ENCODE measurements at regions not wholly inside any gene's neighbourhood (a gene's known extent, or its start where the extent isn't known, plus 50 kb on each side); places are given as distances from the start of the nearest gene placed in this dataset.
"Not testable (repeated sequence)": the region's sequence is repeated elsewhere in the genome, so short reads cannot be mapped to it uniquely, and the experiment has no call there.

GRCh38 chr1:30185809-30186208, 537.6 kb downstream of the MATN1 start:
- no peak for DNase-seq (ENCODE audit: insufficient read length, low spot score)
- no peak for FAIRE-seq

DNA sequence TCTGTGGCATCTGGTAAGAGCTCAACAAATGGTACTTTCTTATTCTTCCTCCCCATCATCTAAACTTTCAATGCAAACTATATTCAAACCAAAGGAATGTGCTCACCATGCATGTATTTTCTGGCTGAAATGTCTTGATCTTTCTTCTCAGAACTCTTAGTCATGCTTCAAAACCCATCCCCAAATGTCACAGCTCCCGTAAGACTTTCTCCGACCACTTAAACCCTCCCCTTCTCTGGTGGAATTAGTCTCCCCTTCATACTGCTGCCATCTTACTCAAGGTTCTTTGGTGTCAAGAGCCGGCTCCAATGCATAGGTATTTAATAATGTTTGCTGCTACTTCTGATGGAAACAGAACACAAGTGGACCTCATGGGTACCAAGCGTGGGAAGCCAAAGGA, 538.1 kb downstream of the MATN1 start:
- DNase-seq (ENCODE audit: insufficient read length, low spot score), result no peak
- no peak for FAIRE-seq

DNA sequence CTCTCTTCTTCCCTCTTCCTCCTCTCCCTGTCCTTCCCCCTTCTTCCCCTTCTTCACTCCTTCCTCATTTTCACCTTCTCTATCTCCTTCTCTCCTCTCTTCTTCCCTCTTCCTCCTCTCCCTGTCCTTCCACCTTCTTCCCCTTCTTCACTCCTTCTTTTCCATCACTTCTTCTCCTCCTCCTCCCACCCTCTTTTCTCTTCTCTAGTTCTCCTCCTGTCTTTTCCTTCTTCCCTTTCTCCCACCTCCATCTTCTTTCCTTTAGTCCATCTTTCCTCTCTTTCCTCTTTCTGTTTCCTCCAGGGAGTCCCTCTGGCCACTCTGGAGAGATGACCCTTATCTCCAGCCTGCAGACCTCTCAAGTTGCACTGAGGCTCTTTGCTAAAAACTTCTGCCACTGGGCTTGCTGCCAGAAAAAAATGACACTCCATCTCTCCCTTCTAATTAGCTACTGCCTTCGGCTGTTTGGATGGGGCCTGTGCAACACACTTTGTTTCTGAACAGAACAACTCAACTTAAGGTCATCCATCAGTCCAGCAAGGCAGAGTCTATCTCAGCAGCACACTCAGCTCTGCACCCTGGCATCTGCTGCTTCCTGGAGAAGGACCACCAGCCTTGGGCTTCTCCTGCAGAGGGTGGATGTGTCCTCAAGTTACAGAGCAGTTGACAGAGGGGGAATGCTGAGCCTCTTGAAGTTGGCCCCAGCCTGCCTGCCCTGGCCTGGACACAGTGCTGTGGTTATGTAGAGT, 538.8 kb downstream of the MATN1 start:
- FAIRE-seq, result no peak
- DNase-seq (ENCODE audit: insufficient read length, low spot score), result no peak

DNA sequence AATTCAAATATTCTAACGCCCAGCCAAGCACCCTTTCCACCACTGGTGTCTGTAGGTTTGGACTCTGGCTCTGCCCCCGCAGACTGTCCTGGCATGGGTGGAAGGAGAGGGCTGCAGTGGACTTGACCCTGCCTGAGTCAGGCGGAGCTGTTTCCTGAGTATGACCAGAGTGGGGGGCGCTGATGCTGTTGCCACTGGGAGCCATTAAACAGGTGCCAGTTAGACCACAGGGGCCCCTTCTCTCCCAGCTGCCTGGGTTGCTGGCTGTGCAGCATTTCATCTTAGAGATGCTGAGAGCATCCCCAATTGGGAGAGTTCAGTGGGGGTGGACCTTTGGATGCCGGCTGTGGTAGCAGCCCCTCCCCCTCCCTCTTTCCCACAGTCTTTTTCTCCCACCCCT, 539.5 kb downstream of the MATN1 start:
- DNase-seq (ENCODE audit: insufficient read length, low spot score) (no peak), FAIRE-seq (no peak)

GRCh38 chr1:30183006-30183405, 540.4 kb downstream of the MATN1 start:
- no peak for DNase-seq (ENCODE audit: insufficient read length, low spot score)
- no peak for FAIRE-seq

- FAIRE-seq (no peak), DNase-seq (ENCODE audit: insufficient read length, low spot score) (no peak)
Observed at GRCh38 chr1:30179942-30180543, 543.3 kb downstream of the MATN1 start.

DNA sequence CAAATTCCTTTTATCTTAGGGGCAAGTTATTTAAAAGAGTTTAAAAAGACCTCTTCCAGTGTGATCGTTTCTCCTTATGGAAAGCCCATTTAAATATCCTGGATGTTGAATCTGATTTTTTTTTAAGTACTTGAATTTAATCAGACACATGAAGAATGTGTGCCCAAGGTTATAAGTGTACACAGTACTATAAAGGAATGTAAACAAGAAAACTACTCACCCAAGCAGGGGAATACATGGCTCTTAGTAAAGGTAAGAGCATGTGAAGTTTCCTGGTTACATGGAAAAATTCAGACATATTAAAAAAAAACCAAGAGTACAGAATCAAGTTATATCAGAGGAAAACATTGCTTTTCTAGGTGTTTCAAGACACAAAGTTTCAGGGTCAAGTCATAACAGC, 546.9 kb downstream of the MATN1 start:
- no peak for DNase-seq (ENCODE audit: insufficient read length, low spot score)
- no peak for FAIRE-seq

DNA sequence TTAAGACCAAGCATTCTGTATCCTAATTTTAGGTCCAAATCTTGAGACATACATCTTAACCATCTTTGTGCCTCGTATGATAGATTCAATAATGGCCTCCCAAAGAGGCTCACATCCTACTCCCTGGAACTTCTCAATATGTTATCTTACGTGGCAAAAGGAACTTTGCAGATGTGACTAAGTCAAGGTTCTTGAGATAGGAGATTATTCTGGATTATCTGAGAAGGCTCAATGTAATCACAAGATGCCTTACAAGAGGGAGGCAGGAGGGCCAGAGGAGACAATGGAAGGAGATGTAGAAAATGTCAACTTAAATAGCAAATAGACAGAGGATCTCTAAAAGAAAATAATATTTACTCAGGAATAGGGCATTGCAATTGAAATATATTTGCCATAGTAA, 548.9 kb downstream of the MATN1 start:
- FAIRE-seq, result no peak
- no peak for DNase-seq (ENCODE audit: insufficient read length, low spot score)

DNA sequence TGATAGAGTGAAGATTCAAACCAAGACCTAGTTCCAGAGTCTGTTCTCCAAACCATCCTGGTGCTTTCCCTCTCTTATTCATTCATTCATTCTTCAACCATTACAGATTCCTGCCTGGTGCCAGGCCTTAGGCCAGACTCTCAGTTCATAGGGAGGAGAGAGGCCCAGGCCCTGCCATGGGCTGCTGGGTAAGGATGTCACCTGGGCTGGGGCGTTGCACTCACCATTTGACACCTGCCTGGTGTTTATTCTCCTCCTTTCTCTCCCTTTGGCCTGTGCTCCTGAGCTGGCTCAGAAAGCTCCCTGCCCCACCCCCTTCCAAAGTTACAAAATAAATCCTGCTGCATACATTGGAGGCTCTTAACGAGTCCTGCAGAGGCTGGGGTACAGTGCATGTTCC, 549.8 kb downstream of the MATN1 start:
- FAIRE-seq, result no peak
- DNase-seq (ENCODE audit: insufficient read length, low spot score), result no peak

GRCh38 chr1:30172757-30173156, 550.6 kb downstream of the MATN1 start:
- DNase-seq (ENCODE audit: insufficient read length, low spot score), result no peak

DNA sequence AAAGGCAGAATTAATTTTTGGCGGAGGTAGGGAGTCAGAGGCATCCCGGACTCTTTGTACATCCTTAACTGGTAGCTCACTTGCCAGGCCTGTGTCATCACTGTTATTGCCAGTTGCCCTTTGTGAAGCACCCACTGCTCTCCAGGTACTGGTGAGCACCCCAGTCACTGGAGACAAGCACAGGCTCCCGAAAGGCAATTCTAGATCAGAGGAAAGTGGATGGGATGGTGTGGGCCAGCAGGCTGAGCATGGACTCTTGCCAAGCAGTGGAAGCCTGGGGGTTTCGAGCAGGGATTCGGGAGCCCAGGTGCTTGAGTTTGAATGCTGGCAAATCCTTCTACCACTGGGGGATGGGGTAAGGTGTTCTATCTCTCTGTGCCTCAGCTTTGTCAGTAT, 551.1 kb downstream of the MATN1 start:
- DNase-seq (ENCODE audit: insufficient read length, low spot score) (no peak), FAIRE-seq (no peak)

More at GRCh38 chr1:30172757-30173156, 550.6 kb downstream of the MATN1 start:
- no peak for FAIRE-seq

GRCh38 chr1:30171537-30172298, 551.7 kb downstream of the MATN1 start:
- FAIRE-seq (no peak), DNase-seq (ENCODE audit: insufficient read length, low spot score) (no peak)

DNA sequence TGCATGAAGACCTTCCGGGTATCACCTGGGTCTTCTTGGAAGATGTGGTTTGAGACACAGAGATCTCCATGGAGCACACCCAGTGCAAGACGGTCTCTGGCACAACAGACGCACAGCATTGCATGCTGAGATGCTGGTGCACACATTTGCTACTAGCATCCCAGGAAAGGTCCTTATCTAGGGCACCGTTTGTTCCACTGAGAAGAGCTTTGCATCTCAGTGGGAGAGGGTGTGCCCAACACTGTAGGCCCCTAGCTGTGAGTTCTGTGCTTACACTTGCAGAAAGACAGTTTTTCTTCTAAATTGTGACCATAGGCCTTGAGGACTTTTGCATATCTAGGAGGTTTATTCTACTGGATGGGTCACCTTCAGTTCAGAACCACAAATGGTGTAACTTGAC, 554.1 kb downstream of the MATN1 start:
- no peak for DNase-seq (ENCODE audit: insufficient read length, low spot score)
- FAIRE-seq, result no peak

- FAIRE-seq (no peak), DNase-seq (ENCODE audit: insufficient read length, low spot score) (no peak)
Observed at GRCh38 chr1:30166174-30166573, 557.2 kb downstream of the MATN1 start.

GRCh38 chr1:30165116-30165515, 558.3 kb downstream of the MATN1 start:
- no peak for FAIRE-seq
- DNase-seq (ENCODE audit: insufficient read length, low spot score), result no peak

GRCh38 chr1:30164693-30165092, 558.7 kb downstream of the MATN1 start:
- FAIRE-seq, result no peak

GRCh38 chr1:30162565-30162964, 560.8 kb downstream of the MATN1 start:
- DNase-seq (ENCODE audit: insufficient read length, low spot score) (no peak), FAIRE-seq (no peak)

More at GRCh38 chr1:30164693-30165092, 558.7 kb downstream of the MATN1 start:
- no peak for DNase-seq (ENCODE audit: insufficient read length, low spot score)

DNA sequence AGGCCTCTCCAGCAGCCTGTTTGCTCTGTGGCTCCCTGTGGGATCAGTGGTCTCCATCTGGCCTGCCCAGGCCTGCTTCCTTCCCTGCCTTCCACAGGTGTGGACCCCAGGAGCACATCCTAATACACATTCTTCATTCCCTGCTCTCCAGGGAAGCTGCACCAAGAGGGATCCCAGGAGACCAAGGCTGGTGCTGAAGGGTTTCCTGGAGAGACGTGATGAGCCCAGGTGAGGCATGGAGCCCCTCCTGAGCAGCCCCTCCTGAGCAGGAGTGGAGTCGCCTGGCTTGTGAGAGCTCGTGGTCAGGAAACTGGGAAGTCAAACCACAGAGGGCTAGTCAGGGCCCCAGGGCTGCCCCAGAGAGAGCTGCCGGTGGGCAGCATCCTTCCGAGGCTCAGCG, 561.4 kb downstream of the MATN1 start:
- DNase-seq (ENCODE audit: insufficient read length, low spot score), result no peak
- no peak for FAIRE-seq

GRCh38 chr1:30160999-30161689, 562.2 kb downstream of the MATN1 start:
- no peak for FAIRE-seq

DNA sequence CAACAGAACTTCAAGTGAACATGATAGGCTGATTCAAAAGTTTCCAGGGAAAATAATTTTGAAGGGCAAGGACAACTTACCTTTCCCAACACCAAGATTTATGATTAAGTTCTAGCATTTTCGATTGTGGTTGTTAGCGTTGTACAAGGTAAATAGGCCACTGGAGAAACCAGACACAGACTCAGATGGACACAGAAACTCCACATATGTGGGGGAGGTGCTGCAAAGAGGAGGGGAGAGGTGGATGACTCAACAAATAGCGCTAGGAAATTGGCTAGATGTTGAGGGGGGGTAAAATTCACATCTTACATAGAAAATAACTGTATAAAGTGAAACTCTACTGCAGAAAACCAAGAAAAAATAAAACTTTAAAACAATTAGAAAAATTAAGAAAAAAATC, 564.4 kb downstream of the MATN1 start:
- FAIRE-seq (no peak), DNase-seq (ENCODE audit: insufficient read length, low spot score) (no peak)

More at GRCh38 chr1:30160999-30161689, 562.2 kb downstream of the MATN1 start:
- no peak for DNase-seq (ENCODE audit: insufficient read length, low spot score)

GRCh38 chr1:30155698-30156097, 567.7 kb downstream of the MATN1 start:
- not testable (repeated sequence) for FAIRE-seq; DNase-seq (ENCODE audit: insufficient read length, low spot score)
